ENCODE measurements at regions not wholly inside any gene's neighbourhood (a gene's known extent, or its start where the extent isn't known, plus 50 kb on each side); places are given as distances from the start of the nearest gene placed in this dataset.

DNA sequence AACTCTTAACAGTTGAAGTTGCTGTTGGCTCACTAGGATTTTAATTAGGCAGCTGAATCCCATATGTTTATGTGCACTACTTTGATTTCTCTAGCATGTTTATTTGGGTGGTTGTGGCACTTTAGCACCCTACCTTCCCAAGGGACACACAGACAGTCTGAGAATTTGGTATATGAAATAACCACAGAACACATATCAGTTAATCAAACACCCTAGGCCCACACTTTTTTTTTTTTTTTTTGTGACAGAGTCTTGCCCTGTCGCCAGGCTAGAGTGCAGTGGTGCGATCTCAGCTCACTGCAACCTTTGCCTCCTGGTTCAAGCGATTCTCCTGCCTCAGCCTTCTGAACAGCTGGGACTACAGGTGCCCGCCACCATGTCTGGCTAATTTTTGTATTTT lies 130.5 kb downstream of the DCK start:
- no peaks in the 10 kb centered on the region for H3K9me3 ChIP-seq (ENCODE audit: low read length)
- no peak overlapping the region for H2AFZ ChIP-seq (ENCODE audit: low read length)
- TF ChIP-seq, protein P1, sequence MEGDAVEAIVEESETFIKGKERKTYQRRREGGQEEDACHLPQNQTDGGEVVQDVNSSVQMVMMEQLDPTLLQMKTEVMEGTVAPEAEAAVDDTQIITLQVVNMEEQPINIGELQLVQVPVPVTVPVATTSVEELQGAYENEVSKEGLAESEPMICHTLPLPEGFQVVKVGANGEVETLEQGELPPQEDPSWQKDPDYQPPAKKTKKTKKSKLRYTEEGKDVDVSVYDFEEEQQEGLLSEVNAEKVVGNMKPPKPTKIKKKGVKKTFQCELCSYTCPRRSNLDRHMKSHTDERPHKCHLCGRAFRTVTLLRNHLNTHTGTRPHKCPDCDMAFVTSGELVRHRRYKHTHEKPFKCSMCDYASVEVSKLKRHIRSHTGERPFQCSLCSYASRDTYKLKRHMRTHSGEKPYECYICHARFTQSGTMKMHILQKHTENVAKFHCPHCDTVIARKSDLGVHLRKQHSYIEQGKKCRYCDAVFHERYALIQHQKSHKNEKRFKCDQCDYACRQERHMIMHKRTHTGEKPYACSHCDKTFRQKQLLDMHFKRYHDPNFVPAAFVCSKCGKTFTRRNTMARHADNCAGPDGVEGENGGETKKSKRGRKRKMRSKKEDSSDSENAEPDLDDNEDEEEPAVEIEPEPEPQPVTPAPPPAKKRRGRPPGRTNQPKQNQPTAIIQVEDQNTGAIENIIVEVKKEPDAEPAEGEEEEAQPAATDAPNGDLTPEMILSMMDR (IDR thresholded peaks at IDR 0.05; ENCODE audit: low read length), result no peak
- no peak for TF ChIP-seq EZH2 (IDR thresholded peaks at IDR 0.05; ENCODE audit: borderline replicate concordance, low read length)
- H3K79me2 ChIP-seq (ENCODE audit: insufficient read depth, low read length), result no peaks in the 10 kb centered on the region
- H3K4me3 ChIP-seq (ENCODE audit: low read depth, low read length, poor library complexity, severe bottlenecking), result no peak overlapping the region
- H3K9me2 ChIP-seq (ENCODE audit: low read depth, low read length), result no peaks in the 10 kb centered on the region
- no peaks in the 10 kb centered on the region for H3K36me3 ChIP-seq (ENCODE audit: insufficient read depth, low read length)
- H3K4me1 ChIP-seq (ENCODE audit: insufficient read depth, low read length, severe bottlenecking), result no peaks in the 10 kb centered on the region
- H3K27ac ChIP-seq (ENCODE audit: low read depth, low read length, poor library complexity, severe bottlenecking), result no peak overlapping the region
- H3K9ac ChIP-seq (ENCODE audit: low read length), result no peak overlapping the region
- H4K20me1 ChIP-seq (ENCODE audit: insufficient read depth, low read length), result no peaks in the 10 kb centered on the region
- H3F3A ChIP-seq (ENCODE audit: insufficient read depth, low read length), result no peaks in the 10 kb centered on the region
- H3K4me2 ChIP-seq (ENCODE audit: low read length), result no peak overlapping the region
- H3K27me3 ChIP-seq (ENCODE audit: insufficient read depth, low read length), result no peaks in the 10 kb centered on the region

DNA sequence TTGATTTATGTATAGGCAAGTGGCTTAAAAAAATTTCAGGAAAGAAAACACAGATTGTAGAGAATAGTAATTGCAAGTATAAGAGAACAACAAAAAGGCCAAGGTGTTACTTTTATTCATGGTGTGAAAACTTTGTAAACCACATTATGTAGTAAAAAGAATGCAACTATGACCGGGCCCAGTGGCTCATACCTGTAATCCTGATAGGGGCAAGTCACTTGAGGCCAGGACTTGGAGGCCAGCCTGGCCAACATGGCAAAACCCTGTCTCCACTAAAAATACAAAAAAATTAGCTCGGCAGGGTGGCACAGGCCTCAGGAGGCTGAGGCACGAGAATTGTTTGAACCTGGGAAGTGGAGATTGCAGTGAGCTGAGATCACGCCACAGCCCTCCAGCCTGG lies 131.7 kb downstream of the DCK start:
- no peaks in the 10 kb centered on the region for H3K27me3 ChIP-seq (ENCODE audit: insufficient read depth, low read length)
- H3K9me3 ChIP-seq (ENCODE audit: low read length), result no peaks in the 10 kb centered on the region
- no peak overlapping the region for H3K27ac ChIP-seq (ENCODE audit: low read depth, low read length, poor library complexity, severe bottlenecking)
- H4K20me1 ChIP-seq (ENCODE audit: insufficient read depth, low read length), result no peaks in the 10 kb centered on the region
- no peaks in the 10 kb centered on the region for H3K36me3 ChIP-seq (ENCODE audit: insufficient read depth, low read length)
- H3K9ac ChIP-seq (ENCODE audit: low read length), result no peak overlapping the region
- H3K4me2 ChIP-seq (ENCODE audit: low read length), result no peak overlapping the region
- H2AFZ ChIP-seq (ENCODE audit: low read length), result no peak overlapping the region
- no peaks in the 10 kb centered on the region for H3F3A ChIP-seq (ENCODE audit: insufficient read depth, low read length)
- H3K4me3 ChIP-seq (ENCODE audit: low read depth, low read length, poor library complexity, severe bottlenecking), result no peak overlapping the region
- H3K9me2 ChIP-seq (ENCODE audit: low read depth, low read length), result no peaks in the 10 kb centered on the region
- TF ChIP-seq, protein P1 (IDR thresholded peaks at IDR 0.05; ENCODE audit: low read length), result no peak
- no peak for TF ChIP-seq EZH2 (IDR thresholded peaks at IDR 0.05; ENCODE audit: borderline replicate concordance, low read length)
- no peaks in the 10 kb centered on the region for H3K79me2 ChIP-seq (ENCODE audit: insufficient read depth, low read length)
- no peaks in the 10 kb centered on the region for H3K4me1 ChIP-seq (ENCODE audit: insufficient read depth, low read length, severe bottlenecking)

DNA sequence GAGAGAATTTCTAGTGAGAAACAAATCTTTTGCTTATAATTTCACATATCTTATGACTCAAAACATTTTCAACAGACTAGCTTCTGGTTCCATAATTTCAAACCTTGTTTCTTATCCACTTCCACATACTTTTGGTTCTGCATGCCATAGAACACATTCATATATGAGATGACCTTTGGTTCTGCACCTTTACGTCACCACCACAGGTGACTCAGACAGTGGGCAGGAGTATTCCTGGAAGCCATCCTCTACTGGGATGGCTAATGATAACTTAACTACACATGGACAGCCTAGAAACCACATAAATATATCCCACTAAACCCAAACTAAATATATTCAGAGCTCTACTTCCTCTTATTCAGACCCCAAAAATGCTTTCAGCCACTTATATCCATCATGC lies 133.3 kb downstream of the DCK start:
- H3K4me3 ChIP-seq (ENCODE audit: low read depth, low read length, poor library complexity, severe bottlenecking), result no peak overlapping the region
- no peak overlapping the region for H3K4me2 ChIP-seq (ENCODE audit: low read length)
- H3K9me2 ChIP-seq (ENCODE audit: low read depth, low read length), result no peaks in the 10 kb centered on the region
- H3K79me2 ChIP-seq (ENCODE audit: insufficient read depth, low read length), result no peaks in the 10 kb centered on the region
- TF ChIP-seq, protein P1 (IDR thresholded peaks at IDR 0.05; ENCODE audit: low read length), result no peak
- no peak for TF ChIP-seq EZH2 (IDR thresholded peaks at IDR 0.05; ENCODE audit: borderline replicate concordance, low read length)
- no peaks in the 10 kb centered on the region for H3K9me3 ChIP-seq (ENCODE audit: low read length)
- no peaks in the 10 kb centered on the region for H4K20me1 ChIP-seq (ENCODE audit: insufficient read depth, low read length)
- H3K27me3 ChIP-seq (ENCODE audit: insufficient read depth, low read length), result no peaks in the 10 kb centered on the region
- no peak overlapping the region for H3K27ac ChIP-seq (ENCODE audit: low read depth, low read length, poor library complexity, severe bottlenecking)
- no peak overlapping the region for H3K9ac ChIP-seq (ENCODE audit: low read length)
- no peaks in the 10 kb centered on the region for H3F3A ChIP-seq (ENCODE audit: insufficient read depth, low read length)
- no peaks in the 10 kb centered on the region for H3K4me1 ChIP-seq (ENCODE audit: insufficient read depth, low read length, severe bottlenecking)
- H3K36me3 ChIP-seq (ENCODE audit: insufficient read depth, low read length), result no peaks in the 10 kb centered on the region
- H2AFZ ChIP-seq (ENCODE audit: low read length), result no peak overlapping the region

All from OCI-LY1 (cell line).